ENCODE measurements at regions not wholly inside any gene's neighbourhood (a gene's known extent, or its start where the extent isn't known, plus 50 kb on each side); places are given as distances from the start of the nearest gene placed in this dataset.
"Not testable (repeated sequence)": the region's sequence is repeated elsewhere in the genome, so short reads cannot be mapped to it uniquely, and the experiment has no call there.

DNA sequence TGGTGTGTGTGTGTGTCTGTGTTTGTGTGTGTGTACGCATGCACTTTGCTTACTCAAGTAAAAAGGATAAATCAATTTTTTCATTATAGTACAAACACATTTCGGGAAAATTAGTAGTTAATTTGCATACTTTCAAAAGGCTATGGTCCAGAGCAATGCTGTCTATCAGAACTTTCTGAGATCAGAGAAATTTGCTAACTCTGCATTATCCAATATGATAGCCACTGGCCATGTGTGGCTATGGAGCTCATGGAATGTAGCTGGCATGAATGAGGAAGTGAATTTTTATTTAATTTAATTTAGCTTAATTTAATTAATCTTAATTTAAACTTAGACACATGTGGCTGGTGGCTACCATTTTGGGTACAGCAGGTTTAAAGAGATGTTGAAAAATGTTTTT, 289.6 kb downstream of the MAT2B start:
- no peak for DNase-seq

DNA sequence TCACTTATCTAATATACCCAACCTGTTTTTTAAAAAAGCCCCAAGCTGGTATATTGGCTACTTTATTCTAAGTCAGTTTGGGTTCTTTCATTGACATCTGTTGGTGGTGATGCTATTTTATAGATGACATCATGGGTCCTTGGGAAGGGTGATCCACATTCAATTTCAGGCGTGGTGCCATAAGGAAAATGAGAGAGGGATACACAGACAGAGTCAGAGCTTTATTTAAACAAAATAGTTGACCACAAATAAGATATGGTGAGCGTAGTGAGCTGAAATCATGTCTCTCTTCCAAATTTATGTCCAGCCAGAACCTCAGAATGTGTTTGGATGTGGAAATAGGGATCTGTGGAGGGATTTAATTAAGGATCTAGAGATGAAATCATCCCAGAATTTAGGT, 302.4 kb downstream of the MAT2B start:
- no peak for DNase-seq

DNA sequence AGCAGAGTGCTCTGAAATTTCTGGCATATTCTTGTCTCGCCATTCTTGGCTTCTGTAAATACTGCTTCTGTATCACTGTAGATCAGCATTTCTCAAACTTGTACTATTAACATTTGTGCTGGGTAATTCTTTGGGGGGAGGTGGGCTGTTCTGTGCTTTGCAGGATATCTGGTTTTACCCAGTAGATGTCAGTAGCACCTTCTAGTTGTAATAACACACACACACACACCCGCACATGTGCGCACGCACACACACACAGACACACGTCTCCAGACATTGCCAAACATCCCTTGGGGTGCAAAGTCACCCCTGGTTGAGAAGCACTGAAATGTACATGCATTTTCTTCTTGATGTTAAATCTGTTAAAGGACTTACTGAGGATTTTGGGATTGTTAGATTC, 304.1 kb downstream of the MAT2B start:
- no peak for DNase-seq

DNA sequence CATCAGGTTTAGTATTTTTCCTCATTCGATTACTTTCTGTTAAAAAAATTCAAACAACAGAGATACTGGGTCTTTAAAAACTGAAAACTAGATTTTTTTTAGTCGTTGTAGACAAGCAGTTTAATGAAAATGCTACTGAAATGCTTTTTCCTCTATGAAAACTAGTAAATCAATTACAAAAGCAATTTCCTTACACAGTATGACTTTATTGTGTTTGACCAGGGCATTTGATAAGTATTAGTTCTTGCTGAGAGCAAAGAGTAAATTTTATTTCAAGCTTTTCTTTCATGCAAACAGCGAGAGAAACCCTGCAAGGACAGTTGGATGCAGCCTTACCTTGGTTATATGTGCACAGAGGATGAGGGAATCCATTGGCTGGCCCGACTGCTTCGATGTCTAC, 308.5 kb downstream of the MAT2B start:
- no peak for DNase-seq

DNA sequence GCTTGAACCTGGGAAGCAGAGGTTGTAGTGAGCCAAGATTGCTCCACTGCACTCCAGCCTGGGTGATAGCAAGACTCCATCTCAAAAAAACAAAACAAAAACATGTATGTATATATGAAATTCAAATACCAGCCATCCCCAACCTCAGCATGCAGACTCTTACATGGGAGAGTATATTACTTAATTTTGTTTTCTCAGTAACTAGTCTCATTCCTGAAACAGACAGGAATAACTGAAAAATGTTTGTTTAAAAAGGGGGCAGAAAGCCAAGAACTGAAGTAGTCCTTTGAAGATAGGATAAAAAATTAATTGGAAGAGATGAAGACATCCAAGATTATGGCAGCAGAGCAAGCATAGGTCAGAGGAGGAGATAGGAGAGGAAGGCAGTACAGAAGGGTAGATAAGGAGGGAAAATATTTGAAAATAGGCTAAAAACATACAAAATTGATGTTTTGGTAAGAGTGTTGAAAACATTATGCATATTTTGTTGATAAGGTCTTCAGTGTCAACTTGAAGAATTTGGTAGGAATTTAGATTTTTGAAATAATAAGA, 309.9 kb downstream of the MAT2B start:
- DNase-seq: no peak

DNA sequence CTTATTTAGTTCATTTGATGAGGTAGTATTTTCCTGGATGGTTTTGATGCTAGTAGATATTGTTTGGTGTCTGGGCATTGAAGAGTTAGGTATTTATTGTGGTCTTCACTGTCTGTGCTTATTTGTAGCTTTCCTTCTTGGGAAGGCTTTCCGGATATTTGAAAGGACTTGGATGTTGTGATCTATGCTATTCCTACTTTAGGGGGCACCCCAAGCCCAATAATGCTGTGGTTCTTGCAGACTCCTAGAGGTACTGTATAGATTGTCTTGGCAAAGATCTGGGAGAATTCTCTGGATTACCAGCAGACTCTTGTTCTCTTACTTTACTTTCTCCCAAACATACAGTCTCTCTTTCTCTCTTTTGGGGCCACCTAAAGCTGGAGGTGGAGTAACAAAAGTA, 315.7 kb downstream of the MAT2B start:
- no peak for DNase-seq

DNA sequence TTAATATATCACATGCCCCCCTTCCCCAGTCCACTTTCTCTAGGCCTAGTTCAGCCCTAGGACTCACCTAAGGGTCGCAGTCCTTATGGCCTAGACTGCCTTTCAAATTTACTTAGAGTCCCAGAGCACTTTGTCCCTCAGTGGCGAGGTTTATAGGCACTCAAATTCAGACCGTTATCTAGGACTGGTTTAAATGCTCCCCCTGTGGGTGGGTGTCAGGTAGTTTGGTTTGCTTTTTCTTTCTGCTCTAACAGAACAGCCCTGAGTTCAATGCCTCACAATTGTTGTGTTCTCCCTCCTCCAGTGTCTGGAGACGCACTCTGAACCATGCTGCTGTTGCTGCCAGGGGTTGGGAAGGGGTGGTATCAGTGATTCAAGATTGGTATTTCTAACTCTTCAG, 317.1 kb downstream of the MAT2B start:
- no peak for DNase-seq

DNA sequence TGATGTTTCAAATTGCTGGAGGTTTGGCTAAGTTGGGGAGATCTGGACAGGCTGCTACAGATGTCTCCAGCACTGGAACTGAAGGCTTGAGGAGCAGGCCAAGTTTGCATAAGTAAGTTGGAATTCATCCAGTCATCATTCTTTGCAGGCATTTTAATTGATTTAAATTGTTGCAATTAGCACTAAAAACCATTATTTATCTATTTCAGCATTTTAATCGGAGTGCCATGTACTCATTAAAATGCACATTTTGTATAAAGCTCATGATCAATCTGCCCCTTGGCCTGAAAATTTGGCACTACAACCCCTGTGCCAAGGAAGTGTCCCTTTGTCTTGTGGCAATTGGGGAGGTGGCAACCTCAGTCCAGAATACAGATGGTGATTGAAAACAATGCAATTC, 320.2 kb downstream of the MAT2B start:
- no peak for DNase-seq

DNA sequence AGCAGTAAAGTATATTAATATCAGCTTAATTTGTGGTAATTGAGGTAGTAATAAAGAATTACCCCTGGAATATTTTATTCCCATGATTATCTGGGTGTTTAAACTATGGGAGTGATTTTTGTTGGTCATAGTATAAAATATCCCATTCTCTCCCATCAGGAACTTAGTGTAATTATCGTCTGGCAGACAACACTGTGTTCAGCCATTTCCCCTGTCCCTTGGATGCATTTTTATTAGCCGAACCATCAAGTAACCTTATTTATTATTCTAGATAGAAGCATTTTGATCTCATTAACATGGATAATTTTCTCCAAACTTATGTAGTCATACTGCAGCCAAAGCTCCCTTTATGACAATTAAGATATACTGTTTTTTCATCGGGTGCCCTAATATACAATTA, 320.8 kb downstream of the MAT2B start:
- no peak for DNase-seq

DNA sequence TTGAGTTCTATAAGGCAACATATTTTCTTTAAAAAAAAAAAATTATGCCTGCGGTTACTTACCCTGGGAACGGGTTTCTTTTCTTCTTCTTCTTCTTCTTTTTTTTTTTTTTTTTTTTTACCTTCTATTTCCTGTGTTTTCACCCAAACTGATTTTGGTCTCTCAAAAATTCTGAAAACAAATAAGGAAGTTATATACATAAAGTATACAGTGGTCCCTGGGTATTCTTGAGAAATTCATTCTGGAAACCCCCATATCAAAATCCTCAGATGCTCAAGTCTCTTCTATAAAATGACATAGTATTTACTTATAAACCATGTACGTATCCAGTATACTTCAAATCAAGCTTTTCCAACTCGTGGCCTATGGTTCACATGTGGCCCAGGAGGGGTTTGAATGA, 326.7 kb downstream of the MAT2B start:
- no peak for DNase-seq

DNA sequence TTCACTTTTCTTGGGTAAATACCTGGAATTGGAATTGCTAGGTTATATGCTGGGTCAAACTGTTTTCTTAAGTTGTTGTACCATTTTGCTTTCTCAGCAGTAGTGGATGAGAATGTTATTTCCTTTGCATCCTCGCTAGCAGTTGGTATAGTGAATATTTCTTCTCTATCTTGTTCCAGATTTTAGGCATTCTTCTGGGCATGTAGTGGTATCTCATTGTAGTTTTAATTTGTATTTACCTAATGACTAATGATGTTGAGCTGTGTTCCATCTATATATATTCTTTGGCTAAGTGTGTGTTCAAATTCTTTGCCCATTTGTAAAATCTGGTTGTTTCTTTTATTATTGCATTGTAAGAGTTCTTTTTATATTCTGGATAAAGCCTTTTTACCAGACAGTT, 333.3 kb downstream of the MAT2B start:
- DNase-seq: no peak

DNA sequence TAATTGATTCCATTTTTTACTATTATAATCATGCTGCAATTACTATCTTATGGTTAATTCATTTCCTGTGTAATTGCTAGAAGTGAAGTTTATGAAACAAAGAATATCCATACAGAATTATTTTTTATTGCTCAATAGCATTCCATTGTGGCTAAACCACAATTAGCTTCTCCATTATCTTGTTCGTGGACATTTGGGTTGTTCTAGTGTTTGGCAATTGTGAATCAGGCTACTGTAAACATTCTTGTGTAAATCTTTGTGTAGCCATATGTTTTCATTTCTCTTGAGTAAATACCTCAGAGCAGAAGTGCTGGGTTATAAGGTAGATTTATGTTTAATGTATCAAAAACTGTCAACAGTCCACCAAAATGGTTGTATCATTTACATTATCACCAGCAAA, 341.1 kb downstream of the MAT2B start:
- DNase-seq: no peak

DNA sequence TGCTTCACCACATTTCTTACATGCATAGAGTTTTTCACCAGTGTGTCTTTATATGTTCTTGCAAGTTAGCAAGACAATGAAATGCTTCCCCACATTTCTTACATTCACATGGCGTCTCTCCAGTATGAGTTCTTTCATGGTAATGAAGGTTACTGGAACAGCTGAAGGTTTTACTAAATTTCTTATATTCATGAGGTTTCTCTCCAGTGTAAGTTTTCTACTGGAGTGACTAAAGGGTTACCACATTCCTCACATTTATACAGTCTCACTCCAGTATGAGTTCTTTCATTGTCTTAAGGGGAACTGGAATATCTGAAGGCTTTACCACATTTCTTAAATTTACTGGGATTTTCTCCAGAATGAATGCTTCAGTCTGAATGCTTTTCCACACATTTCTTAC, 350.3 kb downstream of the MAT2B start:
- DNase-seq: no peak

DNA sequence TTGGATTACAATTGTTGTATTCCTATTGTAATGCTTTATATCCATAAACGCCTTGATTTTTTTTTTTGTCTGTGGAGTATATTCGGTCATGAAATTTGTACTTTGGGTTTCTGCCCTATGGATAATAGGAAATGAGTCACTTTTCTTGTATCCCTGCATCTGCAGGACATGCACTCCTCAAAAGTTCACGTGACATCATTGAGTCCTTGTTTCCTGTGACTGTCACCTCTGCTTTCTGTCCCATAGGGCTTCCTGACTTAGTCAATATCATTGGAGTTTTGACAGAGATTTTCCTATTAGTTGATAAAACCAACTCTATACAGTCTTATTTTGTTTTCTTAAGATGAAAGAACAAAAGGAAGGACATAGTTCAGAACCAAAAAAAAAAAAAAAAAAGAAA, 356.3 kb downstream of the MAT2B start:
- DNase-seq: no peak

DNA sequence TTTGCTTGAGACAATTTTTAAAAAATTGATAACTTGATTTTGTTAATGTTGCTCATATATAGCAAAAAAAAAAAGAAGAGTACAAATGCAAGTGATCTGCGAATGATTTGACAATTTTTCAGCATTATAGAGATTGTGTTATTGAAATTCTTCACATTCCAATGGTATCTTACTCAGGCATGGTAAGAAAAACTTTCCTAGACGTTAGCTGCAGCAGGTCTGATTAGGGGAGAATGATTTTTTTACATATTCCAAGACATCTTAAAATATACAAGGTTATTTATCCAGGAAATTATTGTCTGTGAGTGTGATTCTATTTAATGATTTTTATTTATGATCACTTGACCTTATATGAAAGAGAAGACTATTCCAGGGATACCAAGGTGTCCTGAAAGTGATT, 361.9 kb downstream of the MAT2B start:
- DNase-seq: no peak

DNA sequence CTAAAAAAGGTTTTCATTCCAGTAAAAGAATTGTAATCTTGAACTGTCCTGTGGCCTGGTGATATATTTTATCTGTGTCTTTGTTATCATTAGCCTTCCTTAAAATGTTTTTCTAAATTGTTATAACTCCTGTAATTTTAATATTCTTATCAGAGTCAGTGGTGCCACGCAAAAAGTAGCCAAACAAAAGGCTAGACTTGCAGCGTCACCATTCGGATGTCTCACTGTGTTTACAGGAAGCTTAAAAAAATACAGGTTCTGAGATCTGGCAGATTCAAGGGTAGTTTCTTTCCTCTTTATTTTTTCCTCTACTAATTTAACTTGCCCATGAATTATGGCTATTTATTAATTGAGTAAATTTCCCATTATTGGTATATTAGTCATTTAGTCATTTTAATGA, 362.3 kb downstream of the MAT2B start:
- no peak for DNase-seq

DNA sequence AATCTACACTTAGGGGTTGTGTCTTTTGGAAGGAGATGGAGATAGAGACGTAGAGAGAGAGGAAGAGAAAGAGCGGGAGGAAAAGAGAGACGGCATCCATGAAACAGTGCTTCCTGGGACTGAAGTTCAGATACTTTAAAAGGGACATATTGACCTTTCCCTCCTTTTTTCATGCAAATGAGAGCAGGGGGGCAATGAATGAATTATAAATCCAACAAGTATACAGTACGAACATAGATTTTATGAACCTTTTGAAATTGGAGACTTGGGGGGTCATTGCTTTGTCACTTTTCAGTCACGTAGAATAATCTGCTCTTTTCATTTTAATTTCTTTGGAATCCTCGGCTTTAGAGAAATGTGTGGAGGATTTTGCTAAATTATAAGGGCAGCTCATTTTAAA, 364.2 kb downstream of the MAT2B start:
- no peak for DNase-seq

DNA sequence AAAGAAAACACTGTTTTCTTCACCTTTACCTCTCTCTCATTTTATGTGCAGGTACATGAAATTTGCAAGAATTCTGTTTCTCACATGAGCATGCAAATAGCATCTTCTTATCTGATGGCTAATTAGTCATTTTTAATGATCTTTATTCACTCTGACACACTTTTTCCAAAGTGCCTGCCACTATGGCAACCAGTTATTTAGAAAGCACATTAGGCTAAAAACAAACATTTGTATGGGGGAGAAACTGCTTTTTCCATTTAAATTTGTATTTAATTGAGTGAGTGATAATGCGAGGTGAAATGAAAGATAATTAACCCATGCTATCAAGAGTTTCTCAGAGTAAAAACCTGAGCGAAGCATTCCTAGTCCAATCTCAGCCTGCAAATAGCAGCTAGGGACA, 365.0 kb downstream of the MAT2B start:
- no peak for DNase-seq

DNA sequence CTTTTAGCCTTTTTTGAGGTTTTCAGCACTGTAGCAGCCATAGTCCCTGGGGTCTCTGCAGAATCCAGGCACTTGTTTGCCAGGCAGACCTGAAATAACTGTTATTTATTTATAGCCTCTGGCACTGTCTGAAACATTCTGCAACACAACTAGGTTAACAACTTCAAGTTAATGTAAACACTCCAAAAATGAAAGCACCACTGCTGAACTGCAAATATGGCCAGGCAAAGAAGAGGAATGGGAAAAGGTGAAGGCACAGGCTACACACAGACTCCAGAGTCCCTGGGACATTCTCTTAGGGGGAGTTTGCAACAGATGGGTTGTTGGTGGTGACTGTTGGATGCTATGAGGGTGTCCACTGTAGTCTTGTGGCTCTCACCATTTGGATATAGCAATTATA, 369.0 kb downstream of the MAT2B start:
- DNase-seq: no peak

DNA sequence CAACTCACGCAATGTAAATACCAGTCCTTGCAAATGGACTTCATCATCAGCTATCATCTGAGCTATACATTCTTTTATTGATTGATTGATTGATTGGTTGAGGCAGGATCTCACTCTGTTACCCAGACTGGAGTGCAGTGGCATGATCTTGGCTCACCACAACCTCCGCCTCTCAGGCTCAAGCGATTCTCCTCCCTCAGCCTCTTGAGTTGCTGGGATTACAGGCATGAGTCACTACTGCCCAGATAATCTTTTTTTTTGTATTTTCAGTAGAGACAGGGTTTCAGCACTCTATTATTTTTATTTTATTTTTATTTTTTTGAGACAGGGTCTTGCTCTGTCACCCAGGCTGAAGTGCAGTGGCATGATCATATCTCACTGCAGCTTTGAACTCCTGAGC, 369.5 kb downstream of the MAT2B start:
- not testable (repeated sequence) for DNase-seq

DNA sequence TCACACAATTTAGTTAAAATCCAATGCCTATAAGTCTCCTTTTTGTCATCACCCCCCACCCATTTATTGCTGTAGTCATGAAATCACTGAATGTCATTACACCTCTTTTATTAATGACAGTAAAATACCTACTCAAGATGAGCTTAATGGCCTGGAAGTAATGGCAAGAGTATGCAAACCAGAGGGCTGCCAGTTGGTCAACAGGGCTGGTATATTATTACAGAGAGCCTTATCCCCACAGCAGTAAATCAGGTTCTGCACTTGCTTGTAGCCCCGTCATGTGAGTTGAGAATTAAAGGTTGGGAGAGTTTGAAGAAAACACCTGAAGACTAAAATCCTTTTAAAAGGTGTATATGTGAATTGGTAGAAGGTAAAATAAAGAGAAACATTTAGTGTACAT, 372.4 kb downstream of the MAT2B start:
- DNase-seq: no peak

DNA sequence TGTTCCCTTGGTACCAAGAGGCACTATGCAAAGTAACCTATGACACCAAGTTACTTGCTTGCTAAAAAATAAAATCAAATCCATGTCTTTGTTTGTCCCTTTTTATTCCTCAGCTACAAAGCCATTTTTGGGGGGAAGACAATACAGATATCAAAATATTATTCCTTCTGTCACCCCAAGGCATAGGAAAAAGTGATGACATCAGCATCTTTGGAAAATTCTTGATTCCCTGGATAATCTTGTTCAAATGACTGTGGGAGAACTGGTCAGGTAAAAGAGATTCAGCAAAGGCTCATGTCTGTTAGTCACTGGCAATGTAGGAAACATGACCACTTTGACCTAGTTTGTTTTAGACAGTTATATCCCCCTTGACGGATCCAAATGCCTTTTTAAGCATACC, 373.1 kb downstream of the MAT2B start:
- DNase-seq: no peak

DNA sequence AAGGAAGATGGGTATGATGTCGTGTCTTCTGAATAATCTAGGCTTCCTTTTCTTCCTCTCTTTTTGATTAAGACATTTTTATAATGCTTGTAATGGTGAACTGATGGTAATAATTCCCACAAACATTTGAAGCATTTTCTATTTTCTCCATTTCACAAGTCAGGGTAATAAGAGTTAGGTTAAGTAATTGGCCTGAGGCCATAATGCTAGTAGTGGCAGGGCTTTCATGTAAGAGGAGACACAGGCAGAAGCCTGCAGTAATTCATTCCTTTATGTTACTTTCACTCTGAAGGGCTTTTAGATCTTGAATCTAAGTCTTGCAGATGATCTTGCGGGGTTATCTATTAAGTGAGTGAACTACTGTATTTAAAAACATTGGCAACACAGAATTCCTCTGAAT, 374.9 kb downstream of the MAT2B start:
- no peak for DNase-seq

DNA sequence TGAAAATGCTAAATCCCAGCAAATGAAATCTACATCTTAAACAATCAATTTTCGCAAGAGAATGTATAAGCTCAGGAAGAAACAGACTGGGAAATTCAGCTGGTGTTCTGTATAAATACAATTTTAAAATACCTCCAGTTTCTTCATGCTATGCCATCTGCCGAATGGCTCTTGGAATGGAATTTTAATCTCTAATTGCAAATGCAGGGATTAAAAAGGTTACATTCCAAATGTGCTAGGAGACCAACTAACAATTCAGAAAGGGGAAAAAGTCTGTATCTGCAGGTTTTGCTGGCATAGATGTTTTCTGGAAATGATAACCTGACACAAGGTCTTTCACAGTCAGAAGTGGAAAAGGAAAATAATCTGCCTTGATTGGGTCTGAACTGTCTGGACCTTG, 379.7 kb downstream of the MAT2B start:
- no peak for DNase-seq

DNA sequence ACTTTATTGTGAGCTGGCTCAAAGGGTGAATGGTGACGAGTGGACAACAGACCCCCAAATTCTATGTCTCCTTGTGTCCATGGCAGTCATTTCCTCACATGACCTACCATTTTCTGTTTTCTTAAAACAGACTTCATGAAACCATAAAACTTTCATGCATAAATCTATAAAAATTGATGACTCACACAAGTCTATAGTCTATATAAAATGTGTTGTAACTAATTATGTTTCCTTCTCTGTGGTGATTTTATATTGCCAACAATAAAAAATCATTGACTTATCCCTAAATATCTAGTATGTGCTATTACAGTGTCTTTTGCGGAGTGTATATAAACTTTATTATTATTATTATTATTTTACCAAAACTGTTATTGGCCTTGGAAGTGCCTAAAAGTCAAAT, 382.4 kb downstream of the MAT2B start:
- DNase-seq: no peak

DNA sequence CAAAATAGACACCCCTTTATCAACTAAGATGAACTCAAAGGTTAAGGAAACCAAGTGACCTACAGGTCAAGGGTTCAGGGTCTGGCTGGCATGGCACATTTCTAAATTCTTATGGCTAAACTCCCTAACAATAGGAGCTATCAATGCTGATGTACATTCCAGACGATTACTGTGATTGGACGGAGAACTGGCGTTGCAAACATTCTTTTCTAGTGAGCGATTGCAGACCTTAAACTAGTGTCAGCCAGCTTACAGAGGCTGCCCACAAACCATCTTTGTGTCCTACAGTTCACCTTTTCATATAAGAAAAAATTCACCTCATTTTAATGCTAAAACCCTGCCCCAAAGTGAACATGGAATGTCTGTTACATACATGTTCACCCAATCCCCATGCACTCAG, 382.9 kb downstream of the MAT2B start:
- no peak for DNase-seq

Data from bone marrow (tissue), 2 donors.